ENCODE measurements at regions not wholly inside any gene's neighbourhood (a gene's known extent, or its start where the extent isn't known, plus 50 kb on each side); places are given as distances from the start of the nearest gene placed in this dataset.
A peak's percentile ranks its signal among the peaks of the same experiment; 100 is the strongest.
"Not testable (repeated sequence)": the region's sequence is repeated elsewhere in the genome, so short reads cannot be mapped to it uniquely, and the experiment has no call there.

- Histone ChIP-seq H3K36me3 (no peaks in the 10 kb centered on the region), H3K27me3 (ENCODE audit: low read depth) (peaks cover 81% of the 10 kb centered on the region)
- intact Hi-C loops (cut with micrococcal nuclease) = no loop called here
Measured at GRCh38 chr7:142626420-142627035, 122.7 kb upstream of the PRSS1 start.

GRCh38 chr7:142625216-142625615 lies 124.1 kb upstream of the PRSS1 start:
- H3K27ac ChIP-seq (replicated peaks); H3K36me3 ChIP-seq; intact Hi-C loops (cut with micrococcal nuclease); H3K9me3 ChIP-seq (replicated peaks); H3K4me1 ChIP-seq; DNase-seq; H3K4me3 ChIP-seq: not testable (repeated sequence)
- peaks cover 81% of the 10 kb centered on the region for H3K27me3 ChIP-seq (ENCODE audit: low read depth)

More at GRCh38 chr7:142626420-142627035, 122.7 kb upstream of the PRSS1 start:
- no peaks in the 10 kb centered on the region for H3K4me1 ChIP-seq
- no peak overlapping the region for H3K27ac ChIP-seq (replicated peaks)
- no peak overlapping the region for H3K4me3 ChIP-seq
- TF ChIP-seq CTCF (IDR thresholded peaks at IDR 0.05; ENCODE audit: borderline replicate concordance) = peak; percentile 61
- H3K9me3 ChIP-seq (replicated peaks) = no peaks in the 10 kb centered on the region
- no peak for DNase-seq

- Histone ChIP-seq H3K9me3 (replicated peaks) (no peaks in the 10 kb centered on the region), H3K36me3 (no peaks in the 10 kb centered on the region), H3K27me3 (ENCODE audit: low read depth) (peaks cover 81% of the 10 kb centered on the region), H3K27ac (replicated peaks) (no peak overlapping the region), H3K4me3 (no peak overlapping the region), H3K4me1 (no peaks in the 10 kb centered on the region)
- no peak for DNase-seq
- no peak for TF ChIP-seq CTCF (IDR thresholded peaks at IDR 0.05; ENCODE audit: borderline replicate concordance)
- intact Hi-C loops (cut with micrococcal nuclease) = no loop called here
Measured at GRCh38 chr7:142620402-142620801, 128.9 kb upstream of the PRSS1 start.

DNA sequence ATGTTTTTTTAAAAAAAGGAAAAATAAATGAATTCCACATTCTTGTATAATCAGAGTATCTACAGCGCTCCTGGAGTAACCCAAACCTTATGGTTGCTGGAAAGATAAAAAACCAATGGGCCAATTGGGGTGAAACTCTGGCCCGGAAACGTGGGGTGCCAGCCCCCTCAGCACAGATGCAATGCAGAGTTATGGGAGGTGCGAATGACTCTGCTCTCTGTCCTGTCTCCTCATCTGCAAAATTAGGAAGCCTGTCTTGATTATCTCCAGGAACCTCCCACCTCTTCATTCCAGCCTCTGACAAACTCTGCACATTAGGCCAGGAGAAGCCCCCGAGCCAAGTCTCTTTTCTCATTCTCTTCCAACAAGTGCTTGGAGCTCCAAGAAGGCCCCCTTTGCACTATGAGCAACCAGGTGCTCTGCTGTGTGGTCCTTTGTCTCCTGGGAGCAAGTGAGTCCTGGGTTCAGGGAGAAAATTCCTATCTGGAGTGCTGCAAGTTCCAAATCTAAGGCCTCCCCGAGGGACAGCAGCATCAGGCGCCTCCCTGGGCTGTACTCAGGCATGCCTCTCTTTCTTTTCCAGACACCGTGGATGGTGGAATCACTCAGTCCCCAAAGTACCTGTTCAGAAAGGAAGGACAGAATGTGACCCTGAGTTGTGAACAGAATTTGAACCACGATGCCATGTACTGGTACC lies 130.5 kb upstream of the PRSS1 start:
- no peak for TF ChIP-seq CTCF (IDR thresholded peaks at IDR 0.05; ENCODE audit: borderline replicate concordance)
- Histone ChIP-seq H3K4me3 (no peak overlapping the region), H3K4me1 (no peaks in the 10 kb centered on the region), H3K9me3 (replicated peaks) (no peaks in the 10 kb centered on the region), H3K36me3 (no peaks in the 10 kb centered on the region), H3K27me3 (ENCODE audit: low read depth) (peaks cover 85% of the 10 kb centered on the region), H3K27ac (replicated peaks) (no peak overlapping the region)
- DNase-seq = no peak
- intact Hi-C loops (cut with micrococcal nuclease) = no loop called here

DNA sequence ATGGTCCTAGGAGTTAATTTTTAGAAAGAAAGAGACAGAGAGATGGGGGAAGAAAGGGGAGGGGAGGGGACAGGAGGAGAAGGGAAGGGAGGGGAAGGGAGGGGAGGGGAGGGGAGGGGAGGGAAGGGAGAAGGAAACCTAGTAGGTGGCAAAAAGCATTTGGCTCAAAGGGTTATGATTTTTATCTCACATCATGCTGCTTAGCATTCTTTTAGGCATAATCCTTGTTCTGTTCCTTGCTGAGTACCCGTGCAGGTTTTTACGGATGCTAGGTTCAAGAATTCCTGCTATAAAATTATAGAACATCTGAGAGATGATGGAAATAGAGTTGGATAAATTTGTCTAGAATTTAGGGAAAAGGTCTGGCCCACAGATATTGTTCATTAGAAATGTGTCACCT lies 132.4 kb upstream of the PRSS1 start:
- no peak for TF ChIP-seq CTCF (IDR thresholded peaks at IDR 0.05; ENCODE audit: borderline replicate concordance)
- H3K4me3 ChIP-seq = no peak overlapping the region
- H3K27me3 ChIP-seq (ENCODE audit: low read depth) = peaks cover 89% of the 10 kb centered on the region
- no peaks in the 10 kb centered on the region for H3K4me1 ChIP-seq
- H3K27ac ChIP-seq (replicated peaks) = no peak overlapping the region
- no peak for DNase-seq
- H3K36me3 ChIP-seq = no peaks in the 10 kb centered on the region
- H3K9me3 ChIP-seq (replicated peaks) = no peaks in the 10 kb centered on the region
- intact Hi-C loops (cut with micrococcal nuclease) = no loop called here

DNA sequence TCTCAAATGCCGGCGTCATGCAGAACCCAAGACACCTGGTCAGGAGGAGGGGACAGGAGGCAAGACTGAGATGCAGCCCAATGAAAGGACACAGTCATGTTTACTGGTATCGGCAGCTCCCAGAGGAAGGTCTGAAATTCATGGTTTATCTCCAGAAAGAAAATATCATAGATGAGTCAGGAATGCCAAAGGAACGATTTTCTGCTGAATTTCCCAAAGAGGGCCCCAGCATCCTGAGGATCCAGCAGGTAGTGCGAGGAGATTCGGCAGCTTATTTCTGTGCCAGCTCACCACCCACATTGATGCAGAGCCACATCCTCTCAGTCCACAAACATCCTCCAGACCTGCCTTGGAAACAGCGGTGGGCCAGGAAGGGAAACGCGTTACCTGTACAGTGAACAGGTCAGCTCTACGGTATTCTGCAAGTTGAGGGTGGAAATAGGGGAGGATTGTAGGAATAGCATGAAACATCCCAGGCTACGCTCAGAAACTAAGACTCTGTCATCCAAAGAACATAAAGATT lies 133.1 kb upstream of the PRSS1 start:
- H3K36me3 ChIP-seq = no peaks in the 10 kb centered on the region
- H3K27me3 ChIP-seq (ENCODE audit: low read depth) = peaks cover 89% of the 10 kb centered on the region
- H3K4me3 ChIP-seq = no peak overlapping the region
- no peak for TF ChIP-seq CTCF (IDR thresholded peaks at IDR 0.05; ENCODE audit: borderline replicate concordance)
- H3K9me3 ChIP-seq (replicated peaks) = no peaks in the 10 kb centered on the region
- H3K27ac ChIP-seq (replicated peaks) = no peak overlapping the region
- H3K4me1 ChIP-seq = no peaks in the 10 kb centered on the region
- intact Hi-C loops (cut with micrococcal nuclease) = no loop called here
- DNase-seq = no peak

Measured in left ventricle myocardium inferior (tissue), 1 donor.